Thoracic aorta (tissue), 2 donors: ENCODE measurements at regions not wholly inside any gene's neighbourhood (a gene's known extent, or its start where the extent isn't known, plus 50 kb on each side); places are given as distances from the start of the nearest gene placed in this dataset.

Source experiments
- ATAC-seq: fragments of 150-250 bp; one replicate; pipeline ENCODE4 v1.8.0; 2017; ENCODE audit warnings: low read depth; ENCODE audit not compliant: insufficient number of reproducible peaks, low FRiP score
- DNase-seq: peaks from one replicate; pipeline ENCODE4 v3.0.0-alpha.2; 2020; ENCODE audit warnings: low spot score
- H3K27ac ChIP-seq, 2 donors: fragments of 200-600 bp; sonication (generic); 1 replicate in 1 of 2; 2 replicates in 1 of 2; pipeline ENCODE4 v1.5.1; 2016; ENCODE audit warnings: mild to moderate bottlenecking in 2 of 2, moderate library complexity in 2 of 2
- H3K27me3 ChIP-seq: fragments of 200-600 bp; sonication (generic); replicated peaks from 2 replicates; pipeline ENCODE4 v1.6.0; 2016; ENCODE audit warnings: mild to moderate bottlenecking; ENCODE audit not compliant: insufficient read depth
- H3K36me3 ChIP-seq: fragments of 200-600 bp; sonication (generic); one replicate; pipeline ENCODE4 v1.5.1; 2016
- H3K4me1 ChIP-seq, 2 donors: fragments of 200-600 bp; sonication (generic); 1 replicate in 1 of 2; 2 replicates in 1 of 2; pipeline versions ENCODE4 v1.5.1 to v1.6.0; 2016; ENCODE audit warnings: low read depth in 2 of 2, mild to moderate bottlenecking in 1 of 2; ENCODE audit not compliant: control insufficient read depth in 1 of 2
- H3K4me3 ChIP-seq: fragments of 200-600 bp; sonication (generic); 2 replicates; pipeline ENCODE4 v1.5.1; 2016; ENCODE audit warnings: mild to moderate bottlenecking
- H3K9me3 ChIP-seq: fragments of 200-600 bp; sonication (generic); 2 replicates; pipeline ENCODE4 v1.5.1; 2016
- TF ChIP-seq, protein P1 (sequence below): fragments of 200-600 bp; sonication (generic); IDR thresholded peaks from one replicate; pipeline ENCODE4 v1.5.1; 2019; ENCODE audit warnings: antibody characterized with exemption

DNA sequence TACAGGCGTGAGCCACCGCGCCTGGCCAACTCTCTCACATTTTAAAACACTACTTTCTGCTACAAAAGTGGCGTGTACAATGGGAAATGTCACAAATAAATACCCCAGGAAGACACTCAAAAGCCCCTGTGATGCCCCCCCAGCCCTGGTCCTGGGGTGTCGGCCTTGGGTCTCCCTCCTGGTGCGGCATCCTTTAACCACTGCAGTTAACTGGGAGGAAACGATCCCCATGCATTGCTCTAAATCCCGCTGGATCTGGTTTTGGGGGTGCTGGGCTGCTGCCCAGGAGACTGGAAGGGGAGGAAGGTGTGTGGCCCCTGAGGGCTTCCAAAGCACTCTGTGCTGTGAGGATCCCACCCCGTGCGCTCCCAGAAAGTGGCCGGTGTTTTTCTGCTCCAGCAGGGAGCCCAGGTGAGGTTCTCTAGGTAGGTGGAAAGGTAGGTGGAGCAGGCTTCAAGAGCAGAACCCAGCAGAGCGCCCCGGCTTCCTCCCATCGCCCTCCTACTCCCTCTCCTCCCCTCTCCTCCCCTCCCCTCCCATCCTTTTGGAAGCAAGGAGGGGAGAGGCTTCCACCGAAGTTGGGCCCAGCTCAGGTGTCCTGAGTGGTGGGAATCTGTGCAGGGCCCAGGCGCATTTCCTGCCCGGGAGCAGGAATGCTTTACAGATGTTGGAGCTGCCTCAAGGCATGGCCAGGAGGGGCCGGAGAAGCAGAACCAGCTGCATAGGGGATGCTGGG, 363.3 kb downstream of the SEC14L1 start:
- Histone ChIP-seq H3K27ac (no peak overlapping the region), H3K4me3 (no peak overlapping the region), H3K4me1 (no peaks in the 10 kb centered on the region), H3K36me3 (peaks cover 19% of the 10 kb centered on the region), H3K9me3 (no peaks in the 10 kb centered on the region), H3K27me3 (no peaks in the 10 kb centered on the region)
- TF ChIP-seq, protein P1, sequence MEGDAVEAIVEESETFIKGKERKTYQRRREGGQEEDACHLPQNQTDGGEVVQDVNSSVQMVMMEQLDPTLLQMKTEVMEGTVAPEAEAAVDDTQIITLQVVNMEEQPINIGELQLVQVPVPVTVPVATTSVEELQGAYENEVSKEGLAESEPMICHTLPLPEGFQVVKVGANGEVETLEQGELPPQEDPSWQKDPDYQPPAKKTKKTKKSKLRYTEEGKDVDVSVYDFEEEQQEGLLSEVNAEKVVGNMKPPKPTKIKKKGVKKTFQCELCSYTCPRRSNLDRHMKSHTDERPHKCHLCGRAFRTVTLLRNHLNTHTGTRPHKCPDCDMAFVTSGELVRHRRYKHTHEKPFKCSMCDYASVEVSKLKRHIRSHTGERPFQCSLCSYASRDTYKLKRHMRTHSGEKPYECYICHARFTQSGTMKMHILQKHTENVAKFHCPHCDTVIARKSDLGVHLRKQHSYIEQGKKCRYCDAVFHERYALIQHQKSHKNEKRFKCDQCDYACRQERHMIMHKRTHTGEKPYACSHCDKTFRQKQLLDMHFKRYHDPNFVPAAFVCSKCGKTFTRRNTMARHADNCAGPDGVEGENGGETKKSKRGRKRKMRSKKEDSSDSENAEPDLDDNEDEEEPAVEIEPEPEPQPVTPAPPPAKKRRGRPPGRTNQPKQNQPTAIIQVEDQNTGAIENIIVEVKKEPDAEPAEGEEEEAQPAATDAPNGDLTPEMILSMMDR, result no peak
- ATAC-seq (no peak), DNase-seq (no peak)

DNA sequence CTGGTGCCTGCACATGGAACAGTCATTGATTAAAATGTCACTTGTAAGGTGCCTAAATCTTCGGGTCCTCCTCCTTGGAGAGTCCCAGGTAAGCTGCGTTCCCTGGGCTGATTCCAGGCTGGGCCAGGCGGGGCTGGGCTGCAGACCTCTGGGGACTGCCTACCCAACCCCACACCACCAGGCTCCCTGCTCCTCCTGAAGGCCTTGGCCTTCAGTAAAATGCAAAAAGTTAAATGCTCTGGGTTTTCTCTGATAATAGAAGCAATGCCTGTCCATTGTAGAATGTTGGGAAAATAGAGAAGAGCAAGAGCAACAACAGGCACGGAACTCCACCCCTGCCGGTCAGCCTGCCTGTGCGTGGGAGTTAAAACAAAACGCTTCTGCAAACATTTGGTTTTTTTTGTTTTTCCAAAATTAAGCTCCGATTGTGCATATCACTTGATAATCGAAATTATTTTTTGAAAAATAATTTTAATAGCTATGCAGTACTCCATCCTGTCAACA, 363.9 kb downstream of the SEC14L1 start:
- DNase-seq (no peak), ATAC-seq (no peak)
- Histone ChIP-seq H3K4me3 (no peak overlapping the region), H3K9me3 (no peaks in the 10 kb centered on the region), H3K27ac (no peak overlapping the region), H3K36me3 (peaks cover 14% of the 10 kb centered on the region), H3K27me3 (no peaks in the 10 kb centered on the region), H3K4me1 (no peaks in the 10 kb centered on the region)
- TF ChIP-seq, protein P1, result no peak

DNA sequence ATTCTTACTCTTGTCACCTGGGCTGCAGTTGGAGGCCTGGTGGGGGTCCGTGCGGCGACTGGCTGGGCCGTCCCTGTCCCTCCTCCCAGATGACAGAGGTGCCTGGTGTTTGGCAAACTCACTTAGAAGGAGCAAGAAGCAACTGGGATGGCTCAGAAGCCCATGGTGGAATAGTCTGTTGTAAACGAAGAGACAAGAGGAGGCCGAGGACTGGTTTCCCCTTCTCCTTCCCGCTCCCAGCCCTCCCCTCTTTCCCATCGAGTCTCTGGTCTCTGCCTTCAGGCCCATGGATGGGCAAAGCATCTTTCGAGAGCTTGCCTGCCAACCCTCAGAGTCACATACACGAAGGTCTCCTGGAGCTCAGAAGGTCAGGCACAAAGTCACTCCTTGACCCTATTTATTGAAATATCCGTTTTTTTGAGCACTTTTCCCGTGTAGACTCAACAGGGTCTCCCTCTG, 364.4 kb downstream of the SEC14L1 start:
- TF ChIP-seq, protein P1, result no peak
- no peaks in the 10 kb centered on the region for H3K4me1 ChIP-seq
- H3K27ac ChIP-seq, result no peak overlapping the region
- H3K27me3 ChIP-seq, result no peaks in the 10 kb centered on the region
- peaks cover 11% of the 10 kb centered on the region for H3K36me3 ChIP-seq
- DNase-seq (no peak), ATAC-seq (no peak)
- no peak overlapping the region for H3K4me3 ChIP-seq
- no peaks in the 10 kb centered on the region for H3K9me3 ChIP-seq

DNA sequence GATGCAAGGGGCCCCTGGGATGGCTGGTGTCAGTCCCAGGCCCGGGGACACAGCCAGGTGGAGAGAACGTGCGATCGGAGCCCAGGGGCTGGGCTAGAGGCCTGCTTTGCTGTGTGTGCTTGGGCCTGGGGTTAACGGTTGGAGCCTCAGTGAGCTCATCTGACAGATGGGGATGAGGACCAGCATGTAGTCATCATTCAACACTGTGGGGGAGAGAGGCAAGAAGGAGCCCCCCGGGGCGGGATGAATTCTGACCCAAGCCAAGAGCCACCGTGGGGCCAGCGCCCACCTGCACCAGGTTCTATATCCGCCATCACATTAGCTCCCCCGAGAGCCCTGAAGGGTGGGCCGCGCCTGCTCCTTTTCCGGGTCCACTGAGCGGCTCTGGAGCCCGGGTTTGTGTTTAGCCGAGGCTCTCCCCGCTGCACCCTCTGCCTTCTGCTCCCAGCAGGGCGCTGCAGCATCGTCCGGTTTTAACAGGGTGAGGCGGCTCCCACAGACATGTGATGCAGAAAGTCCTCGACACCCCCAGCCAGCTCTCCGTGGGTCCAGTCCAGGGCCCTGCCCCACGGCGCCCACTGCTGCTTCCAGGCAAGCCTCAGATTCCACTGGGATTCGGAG, 365.7 kb downstream of the SEC14L1 start:
- no peak overlapping the region for H3K4me3 ChIP-seq
- ATAC-seq (no peak), DNase-seq (no peak)
- H3K36me3 ChIP-seq, result peaks cover 2% of the 10 kb centered on the region
- no peaks in the 10 kb centered on the region for H3K4me1 ChIP-seq
- peaks cover 2% of the 10 kb centered on the region for H3K9me3 ChIP-seq
- no peak overlapping the region for H3K27ac ChIP-seq
- TF ChIP-seq, protein P1, result no peak
- no peaks in the 10 kb centered on the region for H3K27me3 ChIP-seq

DNA sequence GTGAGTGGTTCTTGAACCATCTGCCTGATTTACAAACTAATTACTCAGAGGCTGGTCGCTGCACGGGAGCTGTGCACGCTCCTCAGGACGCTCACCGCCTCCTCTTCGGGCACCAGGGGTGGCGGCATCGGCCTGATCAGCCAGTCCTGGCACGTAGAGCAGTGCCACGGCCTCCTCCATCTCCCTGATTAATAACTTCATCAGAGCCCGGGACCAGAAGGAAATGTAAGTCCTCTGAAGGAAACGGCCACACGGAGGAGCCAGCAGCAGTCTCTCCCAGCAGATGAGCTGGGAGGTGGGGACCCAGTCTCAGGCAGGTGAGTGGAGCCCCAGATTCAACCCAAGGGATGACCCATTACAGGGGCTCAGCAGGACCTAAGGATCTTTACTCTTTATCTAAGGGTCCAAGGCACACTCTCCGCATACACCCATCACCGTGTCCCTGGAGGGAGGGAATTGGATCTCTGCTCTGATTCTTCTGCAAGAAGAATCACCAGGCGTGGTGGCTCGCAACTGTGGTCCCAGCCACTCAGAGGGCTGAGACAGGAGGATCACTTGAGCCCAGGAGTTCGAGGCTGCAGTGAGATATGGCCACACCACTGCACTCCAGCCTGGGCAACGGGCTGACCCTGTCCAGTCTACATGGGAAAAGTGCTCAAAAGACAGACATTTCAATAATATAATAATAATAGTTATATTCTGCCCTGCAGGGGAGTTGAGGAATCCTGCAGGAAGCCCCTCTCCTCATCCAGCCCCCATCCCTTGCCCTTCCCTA, 366.5 kb downstream of the SEC14L1 start:
- H3K36me3 ChIP-seq, result no peaks in the 10 kb centered on the region
- H3K4me3 ChIP-seq, result no peak overlapping the region
- no peaks in the 10 kb centered on the region for H3K27me3 ChIP-seq
- no peak overlapping the region for H3K27ac ChIP-seq
- TF ChIP-seq, protein P1, result no peak
- H3K9me3 ChIP-seq, result peaks cover 9% of the 10 kb centered on the region
- ATAC-seq (no peak), DNase-seq (no peak)
- no peaks in the 10 kb centered on the region for H3K4me1 ChIP-seq
